HepG2 (cell line): ENCODE measurements at regions not wholly inside any gene's neighbourhood (a gene's known extent, or its start where the extent isn't known, plus 50 kb on each side); places are given as distances from the start of the nearest gene placed in this dataset.

ENCODE experiments used
- ESRRA ChIP-seq: sonication (generic); formaldehyde crosslinking; IDR thresholded peaks from 2 replicates; pipeline ENCODE4 v1.5.1; 2020; ENCODE audit warnings: mild to moderate bottlenecking, low read depth, missing genetic modification reagents
- ZNF367 ChIP-seq: sonication (generic); formaldehyde crosslinking; IDR thresholded peaks from 2 replicates; pipeline ENCODE4 v1.4.0; 2020; ENCODE audit warnings: missing genetic modification reagents, borderline replicate concordance
- ZNF891 ChIP-seq: sonication (generic); formaldehyde crosslinking; IDR thresholded peaks from 2 replicates; pipeline ENCODE4 v1.5.0; 2020; ENCODE audit warnings: mild to moderate bottlenecking, missing genetic modification reagents
- ZSCAN9 ChIP-seq: IDR thresholded peaks from 2 replicates; pipeline ENCODE4 v1.6.1; 2016; ENCODE audit warnings: borderline replicate concordance
- TF ChIP-seq, protein P1 (sequence below): sonication (generic); formaldehyde crosslinking; IDR thresholded peaks from 2 replicates; pipeline ENCODE4 v1.5.0; 2020; ENCODE audit warnings: mild to moderate bottlenecking, missing genetic modification reagents, moderate library complexity

DNA sequence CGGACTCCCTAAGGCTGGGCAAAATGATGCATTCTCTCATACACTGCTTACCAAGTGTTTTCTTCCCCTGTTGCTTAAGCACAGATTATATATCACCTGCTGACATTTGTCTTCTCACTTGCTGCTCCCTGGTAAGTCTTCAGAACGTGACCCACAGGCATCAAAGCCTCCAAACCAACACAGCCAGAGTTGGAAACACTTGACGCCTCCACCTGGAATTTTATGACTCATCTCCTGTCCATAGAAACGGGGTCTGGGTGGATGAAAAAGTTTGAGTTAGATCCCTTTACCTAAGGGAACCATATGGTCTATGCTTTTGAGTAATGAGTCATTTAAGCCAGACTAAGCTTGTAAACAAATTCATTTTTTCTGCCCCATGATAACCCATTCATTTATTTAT is 251.6 kb downstream of the USP46 start:
- TF ChIP-seq, protein P1, sequence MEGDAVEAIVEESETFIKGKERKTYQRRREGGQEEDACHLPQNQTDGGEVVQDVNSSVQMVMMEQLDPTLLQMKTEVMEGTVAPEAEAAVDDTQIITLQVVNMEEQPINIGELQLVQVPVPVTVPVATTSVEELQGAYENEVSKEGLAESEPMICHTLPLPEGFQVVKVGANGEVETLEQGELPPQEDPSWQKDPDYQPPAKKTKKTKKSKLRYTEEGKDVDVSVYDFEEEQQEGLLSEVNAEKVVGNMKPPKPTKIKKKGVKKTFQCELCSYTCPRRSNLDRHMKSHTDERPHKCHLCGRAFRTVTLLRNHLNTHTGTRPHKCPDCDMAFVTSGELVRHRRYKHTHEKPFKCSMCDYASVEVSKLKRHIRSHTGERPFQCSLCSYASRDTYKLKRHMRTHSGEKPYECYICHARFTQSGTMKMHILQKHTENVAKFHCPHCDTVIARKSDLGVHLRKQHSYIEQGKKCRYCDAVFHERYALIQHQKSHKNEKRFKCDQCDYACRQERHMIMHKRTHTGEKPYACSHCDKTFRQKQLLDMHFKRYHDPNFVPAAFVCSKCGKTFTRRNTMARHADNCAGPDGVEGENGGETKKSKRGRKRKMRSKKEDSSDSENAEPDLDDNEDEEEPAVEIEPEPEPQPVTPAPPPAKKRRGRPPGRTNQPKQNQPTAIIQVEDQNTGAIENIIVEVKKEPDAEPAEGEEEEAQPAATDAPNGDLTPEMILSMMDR (CRISPR knock-in tag): no peak
- TF ChIP-seq ZNF367: no peak
- no peak for TF ChIP-seq ZSCAN9 (CRISPR knock-in tag)
- TF ChIP-seq ESRRA: no peak
- no peak for TF ChIP-seq ZNF891
